ENCODE measurements at regions not wholly inside any gene's neighbourhood (a gene's known extent, or its start where the extent isn't known, plus 50 kb on each side); places are given as distances from the start of the nearest gene placed in this dataset.

DNA sequence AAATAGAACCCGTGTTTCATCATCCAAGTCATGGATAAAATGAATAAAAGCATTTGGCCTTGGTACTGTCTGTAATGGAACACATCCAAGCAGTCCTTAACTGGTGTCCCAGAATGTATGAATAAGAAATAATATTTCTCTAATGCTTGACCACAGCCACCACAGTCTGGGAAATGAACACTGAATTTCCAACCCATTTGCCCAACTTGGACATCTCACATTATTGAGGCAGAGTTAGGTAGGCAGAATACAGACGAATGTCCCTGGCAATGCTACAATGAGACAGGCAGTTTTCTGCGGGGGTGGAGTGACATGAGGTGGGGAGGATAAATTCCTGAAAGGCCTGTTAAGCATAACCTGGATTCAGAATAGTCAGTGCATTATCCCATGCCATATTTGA is 245.7 kb downstream of the ZIC1 start:
- no peak overlapping the region for H3K27ac Mint-ChIP-seq (ENCODE audit: low read depth, unreplicated experiment)
- intact Hi-C loops (cut with micrococcal nuclease): no loop called here
- no peak for DNase-seq (ENCODE audit: unreplicated experiment)
- TF ChIP-seq, protein P1, sequence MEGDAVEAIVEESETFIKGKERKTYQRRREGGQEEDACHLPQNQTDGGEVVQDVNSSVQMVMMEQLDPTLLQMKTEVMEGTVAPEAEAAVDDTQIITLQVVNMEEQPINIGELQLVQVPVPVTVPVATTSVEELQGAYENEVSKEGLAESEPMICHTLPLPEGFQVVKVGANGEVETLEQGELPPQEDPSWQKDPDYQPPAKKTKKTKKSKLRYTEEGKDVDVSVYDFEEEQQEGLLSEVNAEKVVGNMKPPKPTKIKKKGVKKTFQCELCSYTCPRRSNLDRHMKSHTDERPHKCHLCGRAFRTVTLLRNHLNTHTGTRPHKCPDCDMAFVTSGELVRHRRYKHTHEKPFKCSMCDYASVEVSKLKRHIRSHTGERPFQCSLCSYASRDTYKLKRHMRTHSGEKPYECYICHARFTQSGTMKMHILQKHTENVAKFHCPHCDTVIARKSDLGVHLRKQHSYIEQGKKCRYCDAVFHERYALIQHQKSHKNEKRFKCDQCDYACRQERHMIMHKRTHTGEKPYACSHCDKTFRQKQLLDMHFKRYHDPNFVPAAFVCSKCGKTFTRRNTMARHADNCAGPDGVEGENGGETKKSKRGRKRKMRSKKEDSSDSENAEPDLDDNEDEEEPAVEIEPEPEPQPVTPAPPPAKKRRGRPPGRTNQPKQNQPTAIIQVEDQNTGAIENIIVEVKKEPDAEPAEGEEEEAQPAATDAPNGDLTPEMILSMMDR (IDR thresholded peaks at IDR 0.05; ENCODE audit: unreplicated experiment): no peak
- H3K9me3 Mint-ChIP-seq (ENCODE audit: unreplicated experiment): no peaks in the 10 kb centered on the region
- no peak overlapping the region for H3K4me3 Mint-ChIP-seq (ENCODE audit: unreplicated experiment)
- no peaks in the 10 kb centered on the region for H3K36me3 Mint-ChIP-seq (ENCODE audit: insufficient read depth, unreplicated experiment)
- no peaks in the 10 kb centered on the region for H3K4me1 Mint-ChIP-seq (ENCODE audit: insufficient read depth, unreplicated experiment)
- H3K27me3 Mint-ChIP-seq (ENCODE audit: insufficient read depth, unreplicated experiment): no peaks in the 10 kb centered on the region
- POLR2A ChIA-PET: no interaction called here
- BruUV-seq (replicated peaks): no TSS peak
- CTCF ChIA-PET: no interaction called here

DNA sequence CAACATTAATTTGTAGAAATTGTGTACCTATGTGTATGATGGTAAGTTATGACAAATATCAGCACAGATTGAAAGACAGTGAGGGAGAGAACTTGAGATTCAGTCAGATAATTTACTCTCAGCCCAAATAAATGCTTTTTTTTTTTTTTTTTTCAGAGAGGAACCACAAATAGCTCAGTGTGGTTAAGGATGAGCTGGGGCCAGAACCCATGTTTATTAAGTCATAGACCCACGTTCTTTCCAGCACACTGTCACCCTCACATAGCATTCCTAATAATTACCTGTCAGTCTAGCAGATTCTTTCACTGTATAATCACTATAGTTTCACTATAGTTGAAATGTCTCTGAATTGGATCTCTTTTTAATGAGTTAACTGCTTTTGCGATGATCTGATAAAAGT is 246.1 kb downstream of the ZIC1 start:
- ChIA-PET CTCF (no interaction called here), POLR2A (no interaction called here)
- TF ChIP-seq, protein P1 (IDR thresholded peaks at IDR 0.05; ENCODE audit: unreplicated experiment): no peak
- BruUV-seq (replicated peaks): no TSS peak
- H3K27me3 Mint-ChIP-seq (ENCODE audit: insufficient read depth, unreplicated experiment): no peaks in the 10 kb centered on the region
- H3K4me1 Mint-ChIP-seq (ENCODE audit: insufficient read depth, unreplicated experiment): no peaks in the 10 kb centered on the region
- H3K27ac Mint-ChIP-seq (ENCODE audit: low read depth, unreplicated experiment): no peak overlapping the region
- no peaks in the 10 kb centered on the region for H3K36me3 Mint-ChIP-seq (ENCODE audit: insufficient read depth, unreplicated experiment)
- H3K4me3 Mint-ChIP-seq (ENCODE audit: unreplicated experiment): no peak overlapping the region
- no peak for DNase-seq (ENCODE audit: unreplicated experiment)
- intact Hi-C loops (cut with micrococcal nuclease): no loop called here
- H3K9me3 Mint-ChIP-seq (ENCODE audit: unreplicated experiment): no peaks in the 10 kb centered on the region

DNA sequence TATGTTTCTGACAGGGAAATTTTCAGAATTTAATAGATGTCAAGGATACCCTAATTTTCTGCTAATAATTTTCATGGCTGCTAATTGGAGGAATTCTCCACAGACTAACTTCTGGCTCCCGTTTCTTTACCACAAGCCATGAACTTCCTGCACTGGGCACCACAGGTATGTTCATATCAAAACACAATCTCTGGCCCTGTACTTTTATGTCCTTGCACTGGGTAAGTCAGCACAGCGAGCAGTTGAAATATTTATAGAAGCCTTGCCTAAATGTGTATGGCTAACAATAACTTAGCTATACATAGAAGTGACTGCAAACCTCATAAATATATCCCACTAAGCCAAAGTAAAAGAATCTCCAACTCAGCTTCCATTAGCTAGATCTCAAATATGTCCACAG is 246.9 kb downstream of the ZIC1 start:
- intact Hi-C loops (cut with micrococcal nuclease): no loop called here
- POLR2A ChIA-PET: no interaction called here
- Mint-ChIP-seq H3K27ac (ENCODE audit: low read depth, unreplicated experiment) (no peak overlapping the region), H3K36me3 (ENCODE audit: insufficient read depth, unreplicated experiment) (no peaks in the 10 kb centered on the region), H3K27me3 (ENCODE audit: insufficient read depth, unreplicated experiment) (no peaks in the 10 kb centered on the region), H3K4me1 (ENCODE audit: insufficient read depth, unreplicated experiment) (no peaks in the 10 kb centered on the region), H3K4me3 (ENCODE audit: unreplicated experiment) (no peak overlapping the region), H3K9me3 (ENCODE audit: unreplicated experiment) (no peaks in the 10 kb centered on the region)
- no TSS peak for BruUV-seq (replicated peaks)
- TF ChIP-seq, protein P1 (IDR thresholded peaks at IDR 0.05; ENCODE audit: unreplicated experiment): no peak
- no peak for DNase-seq (ENCODE audit: unreplicated experiment)
- CTCF ChIA-PET: no interaction called here

DNA sequence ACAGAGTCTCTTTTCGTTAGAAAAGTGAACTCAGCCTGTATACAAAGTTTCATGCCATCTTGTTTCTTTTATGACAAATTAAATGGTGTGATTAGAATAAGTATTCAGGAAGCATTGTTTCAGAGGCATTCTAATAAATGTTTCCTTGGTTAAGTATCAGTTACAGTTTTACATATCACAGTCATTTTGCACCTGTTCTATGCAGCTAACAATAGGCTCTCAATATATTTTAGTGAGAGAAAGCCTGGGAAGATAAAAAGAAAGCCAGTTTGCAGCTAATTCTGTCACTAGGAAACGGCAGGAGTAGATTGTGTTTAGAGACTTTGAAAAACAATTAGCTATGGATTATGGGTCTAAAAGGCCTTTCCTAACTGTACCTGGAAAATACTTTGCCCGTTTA is 252.8 kb downstream of the ZIC1 start:
- ChIA-PET CTCF (interaction anchor here (0.6 kb wide), 1 partner anchor 12 kb away, joined by 3 read pairs; no protein-coding TSS in a partner anchor), POLR2A (no interaction called here)
- TF ChIP-seq, protein P1 (IDR thresholded peaks at IDR 0.05; ENCODE audit: unreplicated experiment): no peak
- DNase-seq (ENCODE audit: unreplicated experiment): no peak
- no peaks in the 10 kb centered on the region for H3K4me1 Mint-ChIP-seq (ENCODE audit: insufficient read depth, unreplicated experiment)
- no peaks in the 10 kb centered on the region for H3K9me3 Mint-ChIP-seq (ENCODE audit: unreplicated experiment)
- no peak overlapping the region for H3K27ac Mint-ChIP-seq (ENCODE audit: low read depth, unreplicated experiment)
- H3K27me3 Mint-ChIP-seq (ENCODE audit: insufficient read depth, unreplicated experiment): no peaks in the 10 kb centered on the region
- H3K36me3 Mint-ChIP-seq (ENCODE audit: insufficient read depth, unreplicated experiment): no peaks in the 10 kb centered on the region
- intact Hi-C loops (cut with micrococcal nuclease): no loop called here
- no TSS peak for BruUV-seq (replicated peaks)
- H3K4me3 Mint-ChIP-seq (ENCODE audit: unreplicated experiment): no peak overlapping the region
